ENCODE measurements at regions not wholly inside any gene's neighbourhood (a gene's known extent, or its start where the extent isn't known, plus 50 kb on each side); places are given as distances from the start of the nearest gene placed in this dataset.

GRCh38 chr12:89105243-89105642 lies 247.1 kb downstream of the DUSP6 start:
- no peak overlapping the region for H3K9ac ChIP-seq (ENCODE audit: low read depth, low read length)
- H3K27ac ChIP-seq (ENCODE audit: low read depth, low read length) = no peak overlapping the region

GRCh38 chr12:89103831-89104230 lies 248.5 kb downstream of the DUSP6 start:
- H3K4me1 ChIP-seq (ENCODE audit: control insufficient read depth, insufficient read depth, low read length) = peaks cover 40% of the 10 kb centered on the region
- H3K27ac ChIP-seq (ENCODE audit: low read depth, low read length) = no peak overlapping the region
- no peaks in the 10 kb centered on the region for H3K36me3 ChIP-seq (ENCODE audit: control insufficient read depth, insufficient read depth, low read length)
- H3K4me3 ChIP-seq (ENCODE audit: low read depth, low read length) = no peak overlapping the region
- H3K9me3 ChIP-seq (ENCODE audit: control insufficient read depth, insufficient read depth, low read length) = no peaks in the 10 kb centered on the region
- H3K9ac ChIP-seq (ENCODE audit: low read depth, low read length) = no peak overlapping the region
- H3K27me3 ChIP-seq (ENCODE audit: control insufficient read depth, insufficient read depth, low read length) = no peaks in the 10 kb centered on the region

More at GRCh38 chr12:89105243-89105642, 247.1 kb downstream of the DUSP6 start:
- Histone ChIP-seq H3K4me3 (ENCODE audit: low read depth, low read length) (no peak overlapping the region), H3K9me3 (ENCODE audit: control insufficient read depth, insufficient read depth, low read length) (no peaks in the 10 kb centered on the region), H3K27me3 (ENCODE audit: control insufficient read depth, insufficient read depth, low read length) (no peaks in the 10 kb centered on the region), H3K4me1 (ENCODE audit: control insufficient read depth, insufficient read depth, low read length) (peaks cover 27% of the 10 kb centered on the region), H3K36me3 (ENCODE audit: control insufficient read depth, insufficient read depth, low read length) (no peaks in the 10 kb centered on the region)

- H3K27me3 ChIP-seq (ENCODE audit: control insufficient read depth, insufficient read depth, low read length) = no peaks in the 10 kb centered on the region
- H3K9ac ChIP-seq (ENCODE audit: low read depth, low read length) = no peak overlapping the region
- H3K4me1 ChIP-seq (ENCODE audit: control insufficient read depth, insufficient read depth, low read length) = peaks cover 46% of the 10 kb centered on the region
- H3K9me3 ChIP-seq (ENCODE audit: control insufficient read depth, insufficient read depth, low read length) = no peaks in the 10 kb centered on the region
- H3K27ac ChIP-seq (ENCODE audit: low read depth, low read length) = no peak overlapping the region
- H3K4me3 ChIP-seq (ENCODE audit: low read depth, low read length) = no peak overlapping the region
- no peaks in the 10 kb centered on the region for H3K36me3 ChIP-seq (ENCODE audit: control insufficient read depth, insufficient read depth, low read length)
These were observed 250.9 kb downstream of the DUSP6 start for GRCh38 chr12:89101440-89101839.

- Histone ChIP-seq H3K27me3 (ENCODE audit: control insufficient read depth, insufficient read depth, low read length) (no peaks in the 10 kb centered on the region; the same call in 1 of the 2 replicates), H3K4me3 (ENCODE audit: low read depth, low read length) (peak overlapping the region; percentile 22; the same call in 1 of the 2 replicates), H3K9ac (ENCODE audit: low read depth, low read length) (0 out of 2 replicates have a peak overlapping the region, but pooled peaks have one; percentile 9), H3K36me3 (ENCODE audit: control insufficient read depth, insufficient read depth, low read length) (no peaks in the 10 kb centered on the region), H3K4me1 (ENCODE audit: control insufficient read depth, insufficient read depth, low read length) (peaks cover 46% of the 10 kb centered on the region), H3K27ac (ENCODE audit: low read depth, low read length) (peak overlapping the region; percentile 74), H3K9me3 (ENCODE audit: control insufficient read depth, insufficient read depth, low read length) (no peaks in the 10 kb centered on the region)
These were observed 253.7 kb downstream of the DUSP6 start for GRCh38 chr12:89098441-89099112.

- Histone ChIP-seq H3K4me1 (ENCODE audit: control insufficient read depth, insufficient read depth, low read length) (peaks cover 14% of the 10 kb centered on the region), H3K27ac (ENCODE audit: low read depth, low read length) (no peak overlapping the region), H3K9me3 (ENCODE audit: control insufficient read depth, insufficient read depth, low read length) (peaks cover 15% of the 10 kb centered on the region), H3K4me3 (ENCODE audit: low read depth, low read length) (no peak overlapping the region), H3K9ac (ENCODE audit: low read depth, low read length) (no peak overlapping the region), H3K27me3 (ENCODE audit: control insufficient read depth, insufficient read depth, low read length) (no peaks in the 10 kb centered on the region; the same call in 1 of the 2 replicates), H3K36me3 (ENCODE audit: control insufficient read depth, insufficient read depth, low read length) (no peaks in the 10 kb centered on the region)
These were observed 260.0 kb downstream of the DUSP6 start for GRCh38 chr12:89092297-89092696.

GRCh38 chr12:89091293-89091841 lies 260.9 kb downstream of the DUSP6 start:
- Histone ChIP-seq H3K27ac (ENCODE audit: low read depth, low read length) (no peak overlapping the region), H3K9me3 (ENCODE audit: control insufficient read depth, insufficient read depth, low read length) (peaks cover 15% of the 10 kb centered on the region), H3K36me3 (ENCODE audit: control insufficient read depth, insufficient read depth, low read length) (no peaks in the 10 kb centered on the region), H3K9ac (ENCODE audit: low read depth, low read length) (no peak overlapping the region), H3K4me1 (ENCODE audit: control insufficient read depth, insufficient read depth, low read length) (peaks cover 18% of the 10 kb centered on the region), H3K4me3 (ENCODE audit: low read depth, low read length) (no peak overlapping the region), H3K27me3 (ENCODE audit: control insufficient read depth, insufficient read depth, low read length) (no peaks in the 10 kb centered on the region; the same call in 1 of the 2 replicates)

GRCh38 chr12:89089264-89089663 lies 263.0 kb downstream of the DUSP6 start:
- Histone ChIP-seq H3K9ac (ENCODE audit: low read depth, low read length) (no peak overlapping the region), H3K27me3 (ENCODE audit: control insufficient read depth, insufficient read depth, low read length) (no peaks in the 10 kb centered on the region), H3K27ac (ENCODE audit: low read depth, low read length) (no peak overlapping the region), H3K36me3 (ENCODE audit: control insufficient read depth, insufficient read depth, low read length) (no peaks in the 10 kb centered on the region), H3K9me3 (ENCODE audit: control insufficient read depth, insufficient read depth, low read length) (peaks cover 15% of the 10 kb centered on the region), H3K4me3 (ENCODE audit: low read depth, low read length) (no peak overlapping the region), H3K4me1 (ENCODE audit: control insufficient read depth, insufficient read depth, low read length) (peaks cover 36% of the 10 kb centered on the region)

GRCh38 chr12:89087876-89088275 lies 264.4 kb downstream of the DUSP6 start:
- H3K4me1 ChIP-seq (ENCODE audit: control insufficient read depth, insufficient read depth, low read length) = peaks cover 36% of the 10 kb centered on the region
- H3K27me3 ChIP-seq (ENCODE audit: control insufficient read depth, insufficient read depth, low read length) = no peaks in the 10 kb centered on the region
- H3K36me3 ChIP-seq (ENCODE audit: control insufficient read depth, insufficient read depth, low read length) = no peaks in the 10 kb centered on the region
- H3K9me3 ChIP-seq (ENCODE audit: control insufficient read depth, insufficient read depth, low read length) = peaks cover 15% of the 10 kb centered on the region
- H3K27ac ChIP-seq (ENCODE audit: low read depth, low read length) = peak overlapping the region; percentile 72
- H3K9ac ChIP-seq (ENCODE audit: low read depth, low read length) = no peak overlapping the region
- H3K4me3 ChIP-seq (ENCODE audit: low read depth, low read length) = no peak overlapping the region

- H3K27ac ChIP-seq (ENCODE audit: low read depth, low read length) = peak overlapping the region; percentile 72
- H3K9ac ChIP-seq (ENCODE audit: low read depth, low read length) = no peak overlapping the region
- no peaks in the 10 kb centered on the region for H3K27me3 ChIP-seq (ENCODE audit: control insufficient read depth, insufficient read depth, low read length)
- H3K4me1 ChIP-seq (ENCODE audit: control insufficient read depth, insufficient read depth, low read length) = peaks cover 40% of the 10 kb centered on the region
- H3K9me3 ChIP-seq (ENCODE audit: control insufficient read depth, insufficient read depth, low read length) = peaks cover 15% of the 10 kb centered on the region
- H3K36me3 ChIP-seq (ENCODE audit: control insufficient read depth, insufficient read depth, low read length) = no peaks in the 10 kb centered on the region
- no peak overlapping the region for H3K4me3 ChIP-seq (ENCODE audit: low read depth, low read length)
These were observed 265.0 kb downstream of the DUSP6 start for GRCh38 chr12:89087149-89087825.

GRCh38 chr12:89085421-89085820 lies 266.9 kb downstream of the DUSP6 start:
- H3K4me3 ChIP-seq (ENCODE audit: low read depth, low read length) = no peak overlapping the region
- H3K4me1 ChIP-seq (ENCODE audit: control insufficient read depth, insufficient read depth, low read length) = peaks cover 59% of the 10 kb centered on the region
- H3K36me3 ChIP-seq (ENCODE audit: control insufficient read depth, insufficient read depth, low read length) = no peaks in the 10 kb centered on the region
- 0 out of 2 replicates have a peak, but pooled peaks cover 4% of the 10 kb centered on the region for H3K9me3 ChIP-seq (ENCODE audit: control insufficient read depth, insufficient read depth, low read length)
- no peaks in the 10 kb centered on the region for H3K27me3 ChIP-seq (ENCODE audit: control insufficient read depth, insufficient read depth, low read length)
- peak overlapping the region; percentile 37 for H3K27ac ChIP-seq (ENCODE audit: low read depth, low read length)
- H3K9ac ChIP-seq (ENCODE audit: low read depth, low read length) = no peak overlapping the region

- no peaks in the 10 kb centered on the region for H3K36me3 ChIP-seq (ENCODE audit: control insufficient read depth, insufficient read depth, low read length)
- peak overlapping the region; percentile 10 for H3K27ac ChIP-seq (ENCODE audit: low read depth, low read length)
- no peaks in the 10 kb centered on the region for H3K27me3 ChIP-seq (ENCODE audit: control insufficient read depth, insufficient read depth, low read length)
- peaks cover 62% of the 10 kb centered on the region for H3K4me1 ChIP-seq (ENCODE audit: control insufficient read depth, insufficient read depth, low read length)
- H3K9me3 ChIP-seq (ENCODE audit: control insufficient read depth, insufficient read depth, low read length) = no peaks in the 10 kb centered on the region
- H3K9ac ChIP-seq (ENCODE audit: low read depth, low read length) = no peak overlapping the region
- no peak overlapping the region for H3K4me3 ChIP-seq (ENCODE audit: low read depth, low read length)
These were observed 267.6 kb downstream of the DUSP6 start for GRCh38 chr12:89084751-89085150.
